HCT116 (cell line): ENCODE measurements at regions not wholly inside any gene's neighbourhood (a gene's known extent, or its start where the extent isn't known, plus 50 kb on each side); places are given as distances from the start of the nearest gene placed in this dataset.

ENCODE experiments used
- ATAC-seq: fragments of 200-7000 bp; cut with Tn5 transposase; 2 replicates; pipeline ENCODE4 v1.9.1; 2020; ENCODE audit warnings: mild to moderate bottlenecking, moderate library complexity
- BruUV-seq: library from RNA; stranded (reverse); fragments of 400-500 nt; replicated peaks from 2 replicates; lab custom pipeline; 2021; lab: Mats Ljungman, UMichigan
- CTCF ChIA-PET: fragments of 300-600 bp; sonication (Branson Sonifier 250); formaldehyde crosslinking; loops from one replicate; lab custom pipeline; 2021; ENCODE audit warnings: antibody characterized with exemption; lab: Charles Lee
- POLR2A ChIA-PET: fragments of 300-600, 350-600 bp; sonication (Branson Sonifier 250); formaldehyde crosslinking; loops from one replicate; lab custom pipeline; 2021; ENCODE audit warnings: antibody characterized with exemption; lab: Charles Lee
- RAD21 ChIA-PET, 2 experiments: fragments of 300-600 bp; sonication (Branson Sonifier 250); formaldehyde crosslinking; loops; one replicate each; lab custom pipeline; 2023; ENCODE audit warnings: low total read pairs in 2 of 2; ENCODE audit not compliant: uncharacterized antibody in 2 of 2, unreplicated experiment in 2 of 2, low non-redundant PET in 1 of 2; lab: Charles Lee
- DNase-seq: peaks from one replicate; pipeline ENCODE4 v3.0.0-alpha.2; 2010; ENCODE audit warnings: low read depth, low spot score
- H2AFZ ChIP-seq: fragments of 200-600 bp; shearing (Covaris generic), sonication (generic); 2 replicates; pipeline ENCODE4 v1.6.1; 2017; ENCODE audit warnings: low read depth, mixed run types, mixed read lengths, antibody characterized with exemption, low read length; ENCODE audit not compliant: poor library complexity, severe bottlenecking
- H3K27ac ChIP-seq: 2 replicates; pipeline ENCODE4 v1.5.1; 2012; ENCODE audit warnings: low read depth, low read length
- H3K27me3 ChIP-seq: fragments of 200-600 bp; sonication (generic); 2 replicates; pipeline ENCODE4 v1.6.1; 2016; ENCODE audit warnings: mixed run types, low read length, mixed read lengths; ENCODE audit not compliant: insufficient read depth
- H3K36me3 ChIP-seq, 2 experiments: fragments of 200-500 bp in 1 of 2; fragments of 200-600 bp in 1 of 2; sonication (Bioruptor generic) in 1 of 2; sonication (generic) in 1 of 2; 2 replicates each; pipeline versions ENCODE4 v1.5.1 to v1.6.1; 2014 to 2016; ENCODE audit warnings: low read length in 2 of 2, inconsistent platforms in 1 of 2, mixed read lengths in 1 of 2, mixed run types in 1 of 2; ENCODE audit not compliant: insufficient read depth in 2 of 2, control insufficient read depth in 1 of 2
- H3K4me1 ChIP-seq, 2 experiments: fragments of 200-600 bp in 1 of 2; sonication (generic) in 1 of 2; 2 replicates each; pipeline versions ENCODE4 v1.5.1 to v1.6.1; 2012 to 2017; ENCODE audit warnings: low read length in 2 of 2, inconsistent platforms in 1 of 2, mild to moderate bottlenecking in 1 of 2, mixed read lengths in 1 of 2, mixed run types in 1 of 2, moderate library complexity in 1 of 2; ENCODE audit not compliant: insufficient read depth in 2 of 2, control insufficient read depth in 1 of 2
- H3K4me2 ChIP-seq: fragments of 200-600 bp; sonication (generic); 2 replicates; pipeline ENCODE4 v1.6.1; 2017; ENCODE audit warnings: mixed run types, low read length, mixed read lengths
- H3K4me3 ChIP-seq, 2 experiments: fragments of 200-600 bp in 1 of 2; sonication (generic) in 1 of 2; replicated peaks in 1 of 2; 2 replicates each; pipeline ENCODE4 v1.5.1; 2011 to 2016; ENCODE audit warnings: low read length in 2 of 2, control low read depth in 1 of 2, low read depth in 1 of 2, mild to moderate bottlenecking in 1 of 2, mixed read lengths in 1 of 2, mixed run types in 1 of 2
- H3K79me2 ChIP-seq: fragments of 200-600 bp; sonication (generic); 2 replicates; pipeline ENCODE4 v1.6.1; 2017; ENCODE audit warnings: mild to moderate bottlenecking, mixed run types, low read length, moderate library complexity, mixed read lengths; ENCODE audit not compliant: insufficient read depth
- H3K9ac ChIP-seq: fragments of 200-600 bp; sonication (generic); 2 replicates; pipeline ENCODE4 v1.6.1; 2016; ENCODE audit warnings: low read length, mixed read lengths
- H3K9me2 ChIP-seq: fragments of 200-600 bp; sonication (generic), shearing (Covaris generic); 2 replicates; pipeline ENCODE4 v1.6.1; 2017; ENCODE audit warnings: mixed run types, mild to moderate bottlenecking, moderate library complexity; ENCODE audit not compliant: insufficient read depth
- H3K9me3 ChIP-seq, 2 experiments: fragments of 200-500 bp in 1 of 2; fragments of 200-600 bp in 1 of 2; sonication (Bioruptor generic) in 1 of 2; sonication (generic) in 1 of 2; 2 replicates each; pipeline ENCODE4 v1.6.1; 2014 to 2017; ENCODE audit warnings: low read length in 2 of 2, mixed read lengths in 2 of 2, inconsistent platforms in 1 of 2, low read depth in 1 of 2, mild to moderate bottlenecking in 1 of 2, mixed run types in 1 of 2, moderate library complexity in 1 of 2; ENCODE audit not compliant: control insufficient read depth in 1 of 2, insufficient read depth in 1 of 2
- H4K20me1 ChIP-seq: fragments of 200-600 bp; sonication (generic), shearing (Covaris generic); 2 replicates; pipeline ENCODE4 v1.6.1; 2017; ENCODE audit warnings: mixed run types, mild to moderate bottlenecking, moderate library complexity; ENCODE audit not compliant: insufficient read depth
- CBX3 ChIP-seq: IDR thresholded peaks from 2 replicates; pipeline ENCODE4 v1.6.1; 2012; ENCODE audit warnings: low read depth
- CEBPB ChIP-seq: IDR thresholded peaks from 2 replicates; pipeline ENCODE4 v1.6.1; 2012; ENCODE audit warnings: low read depth
- ELF1 ChIP-seq: IDR thresholded peaks from 2 replicates; pipeline ENCODE4 v1.6.1; 2012; ENCODE audit warnings: low read depth, borderline replicate concordance
- EZH2phosphoT487 ChIP-seq: fragments of 200-600 bp; IDR thresholded peaks from 2 replicates; pipeline ENCODE4 v1.6.1; 2018; ENCODE audit warnings: antibody characterized with exemption, borderline replicate concordance
- FOSL1 ChIP-seq: IDR thresholded peaks from 2 replicates; pipeline ENCODE4 v1.6.1; 2012; ENCODE audit warnings: low read depth
- JUND ChIP-seq: IDR thresholded peaks from 2 replicates; pipeline ENCODE4 v1.6.1; 2012
- POLR2A ChIP-seq: IDR thresholded peaks from 2 replicates; pipeline ENCODE4 v1.7.0; 2011; ENCODE audit warnings: borderline replicate concordance; ENCODE audit not compliant: insufficient read depth, insufficient read length; ENCODE audit errors: extremely low read depth
- POLR2AphosphoS5 ChIP-seq: IDR thresholded peaks from 2 replicates; pipeline ENCODE4 v1.6.1; 2011; ENCODE audit warnings: mild to moderate bottlenecking, low read depth, low read length, moderate library complexity
- RAD21 ChIP-seq: IDR thresholded peaks from 2 replicates; pipeline ENCODE4 v1.6.1; 2012; ENCODE audit warnings: low read depth, mild to moderate bottlenecking
- ZFX ChIP-seq: fragments of 450-650 bp; IDR thresholded peaks from 2 replicates; pipeline ENCODE4 v1.6.1; 2017
- intact Hi-C: fragments of 100-400 bp; cut with micrococcal nuclease; formaldehyde crosslinking; loops from 2 replicates; pipeline ENCODE4 v1.10.0; 2022
- TF ChIP-seq, protein P1 (sequence below): IDR thresholded peaks from 2 replicates; pipeline ENCODE4 v1.6.1; 2012
- TF ChIP-seq, protein P2 (sequence below): IDR thresholded peaks from 2 replicates; pipeline ENCODE4 v1.6.1; 2012; ENCODE audit warnings: low read depth

- no peak for DNase-seq
- no peaks in the 10 kb centered on the region for H3K4me1 ChIP-seq
- H2AFZ ChIP-seq = no peak overlapping the region
- H3K9ac ChIP-seq = no peak overlapping the region
- H3K27ac ChIP-seq = no peak overlapping the region
- no TSS peak for BruUV-seq
- TF ChIP-seq POLR2A = no peak
- TF ChIP-seq RAD21 = no peak
- TF ChIP-seq FOSL1 = no peak
- no peak for TF ChIP-seq ZFX
- TF ChIP-seq POLR2AphosphoS5 = no peak
- no peak for TF ChIP-seq CEBPB
- no peak for TF ChIP-seq JUND
- no peak for TF ChIP-seq EZH2phosphoT487
- TF ChIP-seq, protein P1, sequence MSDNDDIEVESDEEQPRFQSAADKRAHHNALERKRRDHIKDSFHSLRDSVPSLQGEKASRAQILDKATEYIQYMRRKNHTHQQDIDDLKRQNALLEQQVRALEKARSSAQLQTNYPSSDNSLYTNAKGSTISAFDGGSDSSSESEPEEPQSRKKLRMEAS = no peak
- no peak for TF ChIP-seq CBX3
- TF ChIP-seq ELF1 = no peak
- TF ChIP-seq, protein P2, sequence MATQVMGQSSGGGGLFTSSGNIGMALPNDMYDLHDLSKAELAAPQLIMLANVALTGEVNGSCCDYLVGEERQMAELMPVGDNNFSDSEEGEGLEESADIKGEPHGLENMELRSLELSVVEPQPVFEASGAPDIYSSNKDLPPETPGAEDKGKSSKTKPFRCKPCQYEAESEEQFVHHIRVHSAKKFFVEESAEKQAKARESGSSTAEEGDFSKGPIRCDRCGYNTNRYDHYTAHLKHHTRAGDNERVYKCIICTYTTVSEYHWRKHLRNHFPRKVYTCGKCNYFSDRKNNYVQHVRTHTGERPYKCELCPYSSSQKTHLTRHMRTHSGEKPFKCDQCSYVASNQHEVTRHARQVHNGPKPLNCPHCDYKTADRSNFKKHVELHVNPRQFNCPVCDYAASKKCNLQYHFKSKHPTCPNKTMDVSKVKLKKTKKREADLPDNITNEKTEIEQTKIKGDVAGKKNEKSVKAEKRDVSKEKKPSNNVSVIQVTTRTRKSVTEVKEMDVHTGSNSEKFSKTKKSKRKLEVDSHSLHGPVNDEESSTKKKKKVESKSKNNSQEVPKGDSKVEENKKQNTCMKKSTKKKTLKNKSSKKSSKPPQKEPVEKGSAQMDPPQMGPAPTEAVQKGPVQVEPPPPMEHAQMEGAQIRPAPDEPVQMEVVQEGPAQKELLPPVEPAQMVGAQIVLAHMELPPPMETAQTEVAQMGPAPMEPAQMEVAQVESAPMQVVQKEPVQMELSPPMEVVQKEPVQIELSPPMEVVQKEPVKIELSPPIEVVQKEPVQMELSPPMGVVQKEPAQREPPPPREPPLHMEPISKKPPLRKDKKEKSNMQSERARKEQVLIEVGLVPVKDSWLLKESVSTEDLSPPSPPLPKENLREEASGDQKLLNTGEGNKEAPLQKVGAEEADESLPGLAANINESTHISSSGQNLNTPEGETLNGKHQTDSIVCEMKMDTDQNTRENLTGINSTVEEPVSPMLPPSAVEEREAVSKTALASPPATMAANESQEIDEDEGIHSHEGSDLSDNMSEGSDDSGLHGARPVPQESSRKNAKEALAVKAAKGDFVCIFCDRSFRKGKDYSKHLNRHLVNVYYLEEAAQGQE = no peak
- no peaks in the 10 kb centered on the region for H4K20me1 ChIP-seq
- ChIA-PET CTCF (no interaction called here), RAD21 (no interaction called here), POLR2A (no interaction called here)
- ATAC-seq = no peak
- H3K9me3 ChIP-seq = peaks cover 18 to 21% of the 10 kb centered on the region in 2 experiments; a peak in 3 of 4 replicates
- no peaks in the 10 kb centered on the region for H3K27me3 ChIP-seq
- no peaks in the 10 kb centered on the region for H3K9me2 ChIP-seq
- no peak overlapping the region for H3K4me2 ChIP-seq
- intact Hi-C loops = no loop called here
- no peaks in the 10 kb centered on the region for H3K36me3 ChIP-seq
- H3K79me2 ChIP-seq = no peaks in the 10 kb centered on the region
- H3K4me3 ChIP-seq = no peak overlapping the region
These were observed 465.4 kb upstream of the FOXG1 start for GRCh38 chr14:28301179-28301578.
